Right lobe of liver (tissue), 6 donors: ENCODE measurements at regions not wholly inside any gene's neighbourhood (a gene's known extent, or its start where the extent isn't known, plus 50 kb on each side); places are given as distances from the start of the nearest gene placed in this dataset.

Source experiments
- ATAC-seq, 4 donors: fragments of 200-7000 bp; cut with Tn5 transposase; one replicate each; pipeline ENCODE4 v1.9.1; 2020; ENCODE audit warnings: mild to moderate bottlenecking in 4 of 4, moderate library complexity in 4 of 4
- DNase-seq, 3 donors: peaks; one replicate each; pipeline ENCODE4 v3.0.0-alpha.2; 2020
- H3K27ac ChIP-seq, 3 donors: fragments of 200-600 bp; one replicate each; pipeline ENCODE4 v1.8.0; 2022
- H3K27me3 ChIP-seq, 2 donors: fragments of 200-600 bp; one replicate each; pipeline ENCODE4 v1.8.0; 2022
- H3K36me3 ChIP-seq, 4 donors: fragments of 200-600 bp; sonication (generic) in 1 of 4; one replicate each; pipeline versions ENCODE4 v1.5.1 to v1.8.0; 2017 to 2022; ENCODE audit warnings: control low read depth in 1 of 4
- H3K4me1 ChIP-seq, 4 donors: fragments of 200-600 bp; sonication (generic) in 1 of 4; one replicate each; pipeline versions ENCODE4 v1.5.1 to v1.8.0; 2017 to 2022; ENCODE audit warnings: control low read depth in 1 of 4
- H3K4me3 ChIP-seq, 3 donors: fragments of 200-600 bp; one replicate each; pipeline ENCODE4 v1.8.0; 2022
- H3K9me3 ChIP-seq, 4 donors: fragments of 200-600 bp; sonication (generic) in 1 of 4; one replicate each; pipeline versions ENCODE4 v1.5.1 to v1.8.0; 2017 to 2022; ENCODE audit warnings: control low read depth in 1 of 4
- CTCF ChIP-seq, 4 donors: fragments of 200-600 bp in 3 of 4; fragments of 450-650 bp in 1 of 4; IDR thresholded peaks; one replicate each; pipeline versions ENCODE4 v1.5.1 to v1.8.0; 2016 to 2022; ENCODE audit warnings: antibody characterized with exemption in 4 of 4, mild to moderate bottlenecking in 2 of 4
- POLR2A ChIP-seq: fragments of 450-650 bp; IDR thresholded peaks from one replicate; pipeline ENCODE4 v1.6.1; 2017; ENCODE audit warnings: antibody characterized with exemption, mild to moderate bottlenecking
- WGBS: methylation state at CpG from one replicate; pipeline ENCODE4 v1.1.6; 2018; ENCODE audit warnings: low coverage, low lambda C conversion rate; ENCODE audit not compliant: insufficient coverage; ENCODE audit errors: missing lambda C conversion rate; 5-methylcytosine and 5-hydroxymethylcytosine counted together
- intact Hi-C, 2 donors: fragments of 100-400 bp; cut with DNase I; formaldehyde crosslinking; loops; one replicate each; pipeline versions ENCODE4 v1.11.2 to v1.14.1; 2022
- donor health status: DM: no; HTN: yes; CAD: no.
- donor health status: DM: no; HTN: no; CAD: no.
- donor health status: DM: no; HTN: no; CAD: no.
- donor health status: DM: no; HTN: yes; CAD: no.
- donor health status: DM: no; HTN: yes; CAD: no.

GRCh38 chr14:42228611-42229010 is 621.9 kb downstream of the LRFN5 start:
- TF ChIP-seq POLR2A: no peak
- no peak for TF ChIP-seq CTCF (IDR thresholded peaks at IDR 0.05)
- intact Hi-C loops: no loop called here
- Histone ChIP-seq H3K36me3 (no peaks in the 10 kb centered on the region), H3K4me3 (no peak overlapping the region), H3K4me1 (no peaks in the 10 kb centered on the region), H3K27ac (no peak overlapping the region), H3K9me3 (no peaks in the 10 kb centered on the region), H3K27me3 (no peaks in the 10 kb centered on the region)
- DNase-seq (no peak), ATAC-seq (no peak)
- WGBS: 80% methylated on average over 1 of the region's 7 CpGs

DNA sequence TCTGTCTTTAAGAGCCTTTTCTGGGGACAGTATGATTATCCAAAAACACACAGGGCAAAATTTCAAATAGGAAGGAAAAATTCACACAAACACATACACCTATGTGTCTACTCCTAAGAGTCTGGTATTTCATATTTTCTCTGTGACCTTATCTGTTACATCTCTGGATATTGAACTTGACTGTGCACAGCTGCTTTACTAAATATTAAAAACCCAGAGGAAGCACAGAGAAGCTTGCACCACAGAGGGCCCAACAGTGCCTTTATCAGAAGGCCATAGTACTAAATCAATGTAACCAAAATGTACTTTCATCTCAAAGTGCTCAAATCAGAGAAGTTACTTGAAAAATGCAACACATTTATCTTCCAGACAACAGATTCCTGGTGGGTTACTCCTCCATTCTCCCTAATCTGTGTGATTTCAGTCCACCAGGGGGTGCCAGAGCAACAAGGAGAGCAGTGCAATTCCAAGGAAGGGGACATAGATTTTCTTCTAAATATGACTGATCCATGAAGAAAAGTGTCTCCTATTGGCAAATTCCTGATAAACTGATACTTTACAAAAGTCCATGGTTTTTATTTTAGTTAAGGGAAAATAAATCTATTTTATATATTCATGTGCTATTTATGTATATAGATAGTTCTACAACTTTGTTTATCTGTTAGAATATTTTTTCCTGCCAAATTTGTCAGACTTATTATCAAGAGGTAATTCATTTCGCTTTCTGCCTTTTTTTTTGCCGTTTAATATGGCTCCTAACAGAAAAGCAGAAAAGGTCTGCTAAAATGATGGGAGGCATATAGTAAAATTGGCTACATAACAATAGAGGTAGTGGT is 617.6 kb downstream of the LRFN5 start:
- TF ChIP-seq CTCF (IDR thresholded peaks at IDR 0.05): peak; percentile 50 to 82 (median 76)
- no peak for TF ChIP-seq POLR2A
- Histone ChIP-seq H3K36me3 (no peaks in the 10 kb centered on the region), H3K27me3 (no peaks in the 10 kb centered on the region), H3K4me3 (no peak overlapping the region), H3K27ac (no peak overlapping the region), H3K4me1 (no peaks in the 10 kb centered on the region), H3K9me3 (no peaks in the 10 kb centered on the region)
- intact Hi-C loops: no loop called here
- ATAC-seq (peak; percentile 63 to 67 (median 65)), DNase-seq (peak in 2 of 3 donors; percentile 48 to 54)
- WGBS: 18% methylated on average over 2 of the region's 2 CpGs

DNA sequence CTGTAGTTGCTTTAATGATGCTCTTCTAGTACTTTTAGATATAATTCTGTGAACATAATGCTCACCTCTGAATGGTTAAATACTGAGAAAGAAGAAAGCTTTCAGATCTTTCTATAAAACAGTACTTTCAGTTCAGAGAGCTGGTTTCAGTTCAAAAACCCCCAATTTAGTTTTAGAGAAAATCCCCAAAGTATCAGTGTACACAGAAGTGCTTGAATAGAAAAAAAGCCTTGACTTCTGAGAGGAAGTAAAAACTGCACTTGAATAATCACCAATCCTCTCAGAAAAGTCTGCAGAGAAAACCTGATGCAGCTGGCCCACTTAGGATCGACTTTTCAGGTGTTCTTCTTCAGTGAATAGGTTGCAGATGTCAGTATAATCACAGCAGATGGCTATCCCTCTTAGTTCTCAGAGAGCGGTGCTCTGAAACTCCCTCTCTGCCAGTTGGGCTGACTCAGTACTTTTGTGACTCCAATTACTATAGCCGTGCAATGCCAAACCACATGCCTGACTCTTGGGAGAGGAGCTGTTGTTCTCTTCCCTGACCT is 616.3 kb downstream of the LRFN5 start:
- DNase-seq (no peak), ATAC-seq (peak in 1 of 4 donors; percentile 38)
- 4% methylated on average over 2 of the region's 3 CpGs for WGBS
- Histone ChIP-seq H3K27ac (no peak overlapping the region), H3K4me3 (no peak overlapping the region), H3K36me3 (no peaks in the 10 kb centered on the region), H3K9me3 (no peaks in the 10 kb centered on the region), H3K4me1 (no peaks in the 10 kb centered on the region), H3K27me3 (no peaks in the 10 kb centered on the region)
- TF ChIP-seq CTCF (IDR thresholded peaks at IDR 0.05) (no peak), POLR2A (no peak)
- intact Hi-C loops: no loop called here

GRCh38 chr14:42214981-42215491 is 608.4 kb downstream of the LRFN5 start:
- Histone ChIP-seq H3K36me3 (no peaks in the 10 kb centered on the region), H3K27me3 (no peaks in the 10 kb centered on the region), H3K4me3 (no peak overlapping the region), H3K27ac (no peak overlapping the region), H3K9me3 (no peaks in the 10 kb centered on the region), H3K4me1 (no peaks in the 10 kb centered on the region)
- peak in 2 of 4 donors; percentile 23 to 29 for ATAC-seq
- intact Hi-C loops: no loop called here
- no peak for DNase-seq
- TF ChIP-seq POLR2A (no peak), CTCF (IDR thresholded peaks at IDR 0.05) (no peak)
